ENCODE measurements at regions not wholly inside any gene's neighbourhood (a gene's known extent, or its start where the extent isn't known, plus 50 kb on each side); places are given as distances from the start of the nearest gene placed in this dataset.
"Not testable (repeated sequence)": the region's sequence is repeated elsewhere in the genome, so short reads cannot be mapped to it uniquely, and the experiment has no call there.

GRCh38 chr9:3646226-3646625 lies 120.4 kb upstream of the RFX3 start (continued):
- TF ChIP-seq ATF3 (IDR thresholded peaks at IDR 0.05): no peak
- no peak for TF ChIP-seq ZBTB33 (IDR thresholded peaks at IDR 0.05; ENCODE audit: extremely low read depth, insufficient replicate concordance, low read length)
- no peak for TF ChIP-seq ZFX (IDR thresholded peaks at IDR 0.05)
- TF ChIP-seq EZH2 (IDR thresholded peaks at IDR 0.05): no peak
- TF ChIP-seq SIN3A (IDR thresholded peaks at IDR 0.05; ENCODE audit: low read depth): no peak
- no peak for TF ChIP-seq YY1 (IDR thresholded peaks at IDR 0.05; ENCODE audit: extremely low read depth, insufficient replicate concordance, low read depth, low read length)

GRCh38 chr9:3642075-3642474 lies 116.3 kb upstream of the RFX3 start:
- POLR2A ChIA-PET; DNase-seq (ENCODE audit: low read depth, low spot score): not testable (repeated sequence)

More at GRCh38 chr9:3642075-3642474, 116.3 kb upstream of the RFX3 start:
- H3K9me2 ChIP-seq (ENCODE audit: insufficient read depth); H3K27me3 ChIP-seq (ENCODE audit: insufficient read depth, low read length); H3K4me1 ChIP-seq (ENCODE audit: control insufficient read depth in 1 of 2, insufficient read depth in 2 of 2, low read length in 2 of 2); H3K27ac ChIP-seq (ENCODE audit: low read depth, low read length); ATAC-seq; H3K9me3 ChIP-seq (ENCODE audit: control insufficient read depth in 1 of 2, insufficient read depth in 1 of 2, low read depth in 1 of 2, low read length in 2 of 2); BruUV-seq (replicated peaks); H4K20me1 ChIP-seq (ENCODE audit: insufficient read depth); H2AFZ ChIP-seq (ENCODE audit: low read depth, low read length, poor library complexity, severe bottlenecking); H3K4me3 ChIP-seq (replicated peaks in 1 of 2; ENCODE audit: low read depth in 1 of 2, low read length in 2 of 2); CTCF ChIA-PET; H3K79me2 ChIP-seq (ENCODE audit: insufficient read depth, low read length); RAD21 ChIA-PET (ENCODE audit: low non-redundant PET in 1 of 2, low total read pairs in 2 of 2, uncharacterized antibody in 2 of 2, unreplicated experiment in 2 of 2); intact Hi-C loops (cut with micrococcal nuclease); H3K36me3 ChIP-seq (ENCODE audit: control insufficient read depth in 1 of 2, insufficient read depth in 2 of 2, low read length in 2 of 2); H3K9ac ChIP-seq (ENCODE audit: low read length); H3K4me2 ChIP-seq (ENCODE audit: low read length): not testable (repeated sequence)
